SK-N-SH treated with all-trans-retinoic acid at 6 μM for 48 hours (cell line): ENCODE measurements at regions not wholly inside any gene's neighbourhood (a gene's known extent, or its start where the extent isn't known, plus 50 kb on each side); places are given as distances from the start of the nearest gene placed in this dataset.

Source experiments
- ATAC-seq: fragments of 200-7000 bp; cut with Tn5 transposase; 3 replicates; pipeline ENCODE4 v1.9.1; 2020; ENCODE audit warnings: mild to moderate bottlenecking, moderate library complexity
- ARNTL ChIP-seq: fragments of 450-650 bp; formaldehyde crosslinking; IDR thresholded peaks from 2 replicates; pipeline ENCODE4 v1.5.0; 2020; ENCODE audit warnings: low read depth, mild to moderate bottlenecking, moderate library complexity, borderline replicate concordance
- BACH2 ChIP-seq: fragments of 250-450 bp; sonication (Bioruptor Pico); IDR thresholded peaks from 2 replicates; pipeline ENCODE4 v1.9.0; 2021; ENCODE audit warnings: mild to moderate bottlenecking, borderline replicate concordance
- CREB5 ChIP-seq: fragments of 250-450 bp; sonication (Bioruptor Pico); IDR thresholded peaks from 2 replicates; pipeline ENCODE4 v1.5.1; 2020; ENCODE audit warnings: low read depth, mild to moderate bottlenecking, moderate library complexity
- CSDC2 ChIP-seq: fragments of 250-450 bp; sonication (Bioruptor Pico); IDR thresholded peaks from 2 replicates; pipeline ENCODE4 v1.5.0; 2020; ENCODE audit warnings: mild to moderate bottlenecking, moderate library complexity
- CSRNP3 ChIP-seq: fragments of 250-450 bp; sonication (Bioruptor Pico); IDR thresholded peaks from 2 replicates; pipeline ENCODE4 v1.5.1; 2021; ENCODE audit warnings: mild to moderate bottlenecking, moderate library complexity
- ESRRG ChIP-seq: fragments of 250-450 bp; sonication (Bioruptor Pico); IDR thresholded peaks from 2 replicates; pipeline ENCODE4 v1.6.1; 2021; ENCODE audit warnings: mild to moderate bottlenecking
- GLIS3 ChIP-seq: fragments of 250-450 bp; sonication (Bioruptor Pico); IDR thresholded peaks from 2 replicates; pipeline ENCODE4 v1.5.0; 2020; ENCODE audit warnings: mild to moderate bottlenecking, moderate library complexity
- ISL1 ChIP-seq: fragments of 250-450 bp; sonication (Bioruptor Pico); IDR thresholded peaks from 2 replicates; pipeline ENCODE4 v2.1.2; 2022; ENCODE audit warnings: mild to moderate bottlenecking, moderate library complexity
- OSR1 ChIP-seq: fragments of 250-450 bp; sonication (Bioruptor Pico); IDR thresholded peaks from 2 replicates; pipeline ENCODE4 v1.8.0; 2022; ENCODE audit warnings: moderate library complexity, mild to moderate bottlenecking, inconsistent platforms
- PPARA ChIP-seq: fragments of 250-450 bp; sonication (Bioruptor Pico); IDR thresholded peaks from 2 replicates; pipeline ENCODE4 v1.5.0; 2020; ENCODE audit warnings: mild to moderate bottlenecking, borderline replicate concordance
- RARB ChIP-seq: fragments of 250-450 bp; sonication (Bioruptor Pico); IDR thresholded peaks from 2 replicates; pipeline ENCODE4 v1.8.0; 2021; ENCODE audit warnings: mild to moderate bottlenecking, moderate library complexity
- SNAI2 ChIP-seq: fragments of 250-450 bp; sonication (Bioruptor Pico); IDR thresholded peaks from 2 replicates; pipeline ENCODE4 v1.5.0; 2020; ENCODE audit warnings: mild to moderate bottlenecking, moderate library complexity
- TCF4 ChIP-seq: fragments of 250-450 bp; sonication (Bioruptor Pico); IDR thresholded peaks from 2 replicates; pipeline ENCODE4 v1.8.0; 2021; ENCODE audit warnings: mild to moderate bottlenecking, moderate library complexity, borderline replicate concordance
- TOX ChIP-seq: fragments of 250-450 bp; sonication (Bioruptor Pico); IDR thresholded peaks from 2 replicates; pipeline ENCODE4 v1.8.0; 2021; ENCODE audit warnings: mild to moderate bottlenecking, moderate library complexity, borderline replicate concordance
- TSHZ2 ChIP-seq: fragments of 250-450 bp; sonication (Bioruptor Pico); IDR thresholded peaks from 2 replicates; pipeline ENCODE4 v1.5.0; 2020; ENCODE audit warnings: mild to moderate bottlenecking, moderate library complexity
- ZC3H10 ChIP-seq: fragments of 250-450 bp; sonication (Bioruptor Pico); IDR thresholded peaks from 2 replicates; pipeline ENCODE4 v1.5.1; 2021; ENCODE audit warnings: mild to moderate bottlenecking, moderate library complexity
- ZFP3 ChIP-seq: fragments of 250-450 bp; sonication (Bioruptor Pico); IDR thresholded peaks from 2 replicates; pipeline ENCODE4 v1.5.0; 2020; ENCODE audit warnings: mild to moderate bottlenecking, moderate library complexity
- ZFP30 ChIP-seq: fragments of 450-650 bp; formaldehyde crosslinking; IDR thresholded peaks from 2 replicates; pipeline ENCODE4 v1.5.0; 2022; ENCODE audit warnings: mild to moderate bottlenecking, moderate library complexity
- ZNF565 ChIP-seq: fragments of 450-650 bp; formaldehyde crosslinking; conservative IDR thresholded peaks from 2 replicates; pipeline ENCODE4 v1.5.0; 2020; ENCODE audit warnings: low read depth, mild to moderate bottlenecking, moderate library complexity
- TF ChIP-seq, protein P1 (sequence below): fragments of 250-450 bp; sonication (Bioruptor Pico); IDR thresholded peaks from 2 replicates; pipeline ENCODE4 v1.8.0; 2020; ENCODE audit warnings: mild to moderate bottlenecking, moderate library complexity, borderline replicate concordance
- TF ChIP-seq, protein P2 (sequence below): fragments of 250-450 bp; sonication (Bioruptor Pico); IDR thresholded peaks from 2 replicates; pipeline ENCODE4 v1.8.0; 2021; ENCODE audit warnings: low read depth, mild to moderate bottlenecking, moderate library complexity, borderline replicate concordance

GRCh38 chr21:19914028-19914427 is 1084.2 kb upstream of the NCAM2 start:
- no peak for ATAC-seq
- no peak for TF ChIP-seq TSHZ2 (CRISPR knock-in tag)

- TF ChIP-seq OSR1 (no peak), RARB (CRISPR knock-in tag) (no peak), ZFP30 (CRISPR knock-in tag) (no peak), CSRNP3 (CRISPR knock-in tag) (no peak), ZNF565 (CRISPR knock-in tag) (no peak), ZC3H10 (CRISPR knock-in tag) (no peak), SNAI2 (no peak), CSDC2 (CRISPR knock-in tag) (no peak), ZFP3 (CRISPR knock-in tag) (no peak), CREB5 (CRISPR knock-in tag) (no peak), PPARA (CRISPR knock-in tag) (no peak), TSHZ2 (CRISPR knock-in tag) (no peak), ESRRG (CRISPR knock-in tag) (no peak), ARNTL (CRISPR knock-in tag) (no peak)
- TF ChIP-seq, protein P1, sequence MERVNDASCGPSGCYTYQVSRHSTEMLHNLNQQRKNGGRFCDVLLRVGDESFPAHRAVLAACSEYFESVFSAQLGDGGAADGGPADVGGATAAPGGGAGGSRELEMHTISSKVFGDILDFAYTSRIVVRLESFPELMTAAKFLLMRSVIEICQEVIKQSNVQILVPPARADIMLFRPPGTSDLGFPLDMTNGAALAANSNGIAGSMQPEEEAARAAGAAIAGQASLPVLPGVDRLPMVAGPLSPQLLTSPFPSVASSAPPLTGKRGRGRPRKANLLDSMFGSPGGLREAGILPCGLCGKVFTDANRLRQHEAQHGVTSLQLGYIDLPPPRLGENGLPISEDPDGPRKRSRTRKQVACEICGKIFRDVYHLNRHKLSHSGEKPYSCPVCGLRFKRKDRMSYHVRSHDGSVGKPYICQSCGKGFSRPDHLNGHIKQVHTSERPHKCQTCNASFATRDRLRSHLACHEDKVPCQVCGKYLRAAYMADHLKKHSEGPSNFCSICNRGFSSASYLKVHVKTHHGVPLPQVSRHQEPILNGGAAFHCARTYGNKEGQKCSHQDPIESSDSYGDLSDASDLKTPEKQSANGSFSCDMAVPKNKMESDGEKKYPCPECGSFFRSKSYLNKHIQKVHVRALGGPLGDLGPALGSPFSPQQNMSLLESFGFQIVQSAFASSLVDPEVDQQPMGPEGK (CRISPR knock-in tag) = no peak
- no peak for ATAC-seq
Observed at GRCh38 chr21:19921211-19921610, 1077.0 kb upstream of the NCAM2 start.

GRCh38 chr21:19922122-19922521 is 1076.1 kb upstream of the NCAM2 start:
- no peak for TF ChIP-seq GLIS3
- no peak for ATAC-seq

DNA sequence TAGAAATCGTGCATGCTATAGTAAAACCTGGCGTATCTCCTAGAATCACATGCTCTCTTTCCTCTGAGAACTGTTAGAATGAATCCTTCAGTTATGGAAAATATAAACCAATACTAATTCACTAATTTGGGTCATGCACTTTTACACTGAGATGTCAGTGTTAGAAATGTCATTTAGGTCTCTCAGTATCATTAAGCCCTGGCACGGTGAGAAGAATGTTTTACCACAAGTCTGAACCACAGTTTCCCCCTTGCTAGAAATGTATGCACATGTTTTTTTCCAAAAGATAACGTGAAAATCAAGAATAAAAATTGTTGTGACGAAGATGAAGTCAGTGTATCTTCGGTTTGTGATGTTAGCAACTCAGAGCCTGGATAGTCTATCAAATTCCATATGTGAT is 1062.7 kb upstream of the NCAM2 start:
- no peak for ATAC-seq
- no peak for TF ChIP-seq CSDC2 (CRISPR knock-in tag)
- TF ChIP-seq ZFP30 (CRISPR knock-in tag) = no peak
- TF ChIP-seq ESRRG (CRISPR knock-in tag) = no peak
- no peak for TF ChIP-seq TCF4 (CRISPR knock-in tag)
- no peak for TF ChIP-seq PPARA (CRISPR knock-in tag)
- no peak for TF ChIP-seq ZNF565 (CRISPR knock-in tag)
- TF ChIP-seq CSRNP3 (CRISPR knock-in tag) = no peak
- TF ChIP-seq, protein P2, sequence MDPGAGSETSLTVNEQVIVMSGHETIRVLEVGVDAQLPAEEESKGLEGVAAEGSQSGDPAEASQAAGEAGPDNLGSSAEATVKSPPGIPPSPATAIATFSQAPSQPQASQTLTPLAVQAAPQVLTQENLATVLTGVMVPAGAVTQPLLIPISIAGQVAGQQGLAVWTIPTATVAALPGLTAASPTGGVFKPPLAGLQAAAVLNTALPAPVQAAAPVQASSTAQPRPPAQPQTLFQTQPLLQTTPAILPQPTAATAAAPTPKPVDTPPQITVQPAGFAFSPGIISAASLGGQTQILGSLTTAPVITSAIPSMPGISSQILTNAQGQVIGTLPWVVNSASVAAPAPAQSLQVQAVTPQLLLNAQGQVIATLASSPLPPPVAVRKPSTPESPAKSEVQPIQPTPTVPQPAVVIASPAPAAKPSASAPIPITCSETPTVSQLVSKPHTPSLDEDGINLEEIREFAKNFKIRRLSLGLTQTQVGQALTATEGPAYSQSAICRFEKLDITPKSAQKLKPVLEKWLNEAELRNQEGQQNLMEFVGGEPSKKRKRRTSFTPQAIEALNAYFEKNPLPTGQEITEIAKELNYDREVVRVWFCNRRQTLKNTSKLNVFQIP = no peak
- TF ChIP-seq, protein P1 (CRISPR knock-in tag) = no peak
- TF ChIP-seq BACH2 = no peak
- TF ChIP-seq ISL1 (CRISPR knock-in tag) = no peak
- no peak for TF ChIP-seq ZFP3 (CRISPR knock-in tag)
- TF ChIP-seq TOX = no peak
